ENCODE measurements at regions not wholly inside any gene's neighbourhood (a gene's known extent, or its start where the extent isn't known, plus 50 kb on each side); places are given as distances from the start of the nearest gene placed in this dataset.

DNA sequence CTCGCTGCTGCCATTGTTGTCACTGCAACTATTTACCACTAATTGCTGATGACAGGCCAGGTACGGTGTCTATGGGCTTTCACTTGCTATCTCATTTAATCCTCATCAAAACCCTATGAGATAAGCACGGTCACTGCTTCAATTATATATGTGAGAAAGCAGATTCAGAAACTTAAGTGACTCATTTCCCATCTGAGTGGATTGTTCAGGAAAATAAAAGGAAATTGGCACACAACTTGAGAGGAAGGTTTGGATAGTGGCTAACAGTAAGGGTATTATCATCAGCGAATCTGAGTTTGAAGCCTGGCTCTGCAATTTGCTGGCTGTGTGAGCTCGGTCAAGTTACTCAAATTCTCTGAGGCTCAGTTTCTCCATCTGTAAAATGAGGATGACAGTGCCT lies 196.0 kb downstream of the KCNS3 start:
- peaks cover 45% of the 10 kb centered on the region for H3K4me1 Mint-ChIP-seq
- peaks cover 2% of the 10 kb centered on the region for H3K9me3 Mint-ChIP-seq
- H3K4me3 Mint-ChIP-seq: no peak overlapping the region
- no peaks in the 10 kb centered on the region for H3K36me3 Mint-ChIP-seq (ENCODE audit: low read depth)
- TF ChIP-seq CTCF (IDR thresholded peaks at IDR 0.05; ENCODE audit: unreplicated experiment in 3 of 3): no peak
- H3K27me3 Mint-ChIP-seq (ENCODE audit: low read depth): no peaks in the 10 kb centered on the region
- no peak overlapping the region for H3K27ac Mint-ChIP-seq

DNA sequence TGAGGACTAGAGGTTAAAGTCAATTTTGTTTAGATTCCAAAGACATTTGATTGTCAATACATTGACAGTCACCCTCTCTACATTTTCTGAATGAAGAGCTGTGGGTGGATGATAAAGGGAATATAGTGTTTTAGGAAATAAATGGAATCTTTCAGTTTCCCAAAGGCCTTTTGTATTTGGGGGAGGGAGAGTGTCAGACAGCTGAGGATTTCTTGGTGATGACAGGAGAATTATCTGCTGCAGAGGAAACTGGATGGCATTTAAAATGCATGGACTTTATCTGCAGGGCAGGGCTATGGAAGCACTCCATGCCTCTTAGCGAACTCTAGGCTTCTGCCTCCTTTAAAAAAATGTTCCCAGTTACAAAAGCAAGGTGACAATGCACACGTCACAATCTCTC lies 195.1 kb downstream of the KCNS3 start:
- no peak for TF ChIP-seq CTCF (IDR thresholded peaks at IDR 0.05; ENCODE audit: unreplicated experiment in 3 of 3)
- no peaks in the 10 kb centered on the region for H3K9me3 Mint-ChIP-seq
- H3K27ac Mint-ChIP-seq: peak overlapping the region in 1 of 3 experiments; percentile 7
- H3K27me3 Mint-ChIP-seq (ENCODE audit: low read depth): no peaks in the 10 kb centered on the region
- peak overlapping the region in 1 of 3 experiments; percentile 25 for H3K4me3 Mint-ChIP-seq
- peaks cover 53% of the 10 kb centered on the region for H3K4me1 Mint-ChIP-seq
- H3K36me3 Mint-ChIP-seq (ENCODE audit: low read depth): no peaks in the 10 kb centered on the region

- H3K27ac Mint-ChIP-seq: peak overlapping the region; percentile 13 to 77 (median 53)
- TF ChIP-seq CTCF (IDR thresholded peaks at IDR 0.05; ENCODE audit: unreplicated experiment in 3 of 3): no peak
- H3K9me3 Mint-ChIP-seq: no peaks in the 10 kb centered on the region
- peak overlapping the region in 1 of 3 experiments; percentile 28 for H3K4me3 Mint-ChIP-seq
- no peaks in the 10 kb centered on the region for H3K36me3 Mint-ChIP-seq (ENCODE audit: low read depth)
- H3K4me1 Mint-ChIP-seq: peaks cover 91% of the 10 kb centered on the region
- peaks cover 2% of the 10 kb centered on the region for H3K27me3 Mint-ChIP-seq (ENCODE audit: low read depth)
These were observed 189.3 kb downstream of the KCNS3 start for GRCh38 chr2:18067588-18068384.

DNA sequence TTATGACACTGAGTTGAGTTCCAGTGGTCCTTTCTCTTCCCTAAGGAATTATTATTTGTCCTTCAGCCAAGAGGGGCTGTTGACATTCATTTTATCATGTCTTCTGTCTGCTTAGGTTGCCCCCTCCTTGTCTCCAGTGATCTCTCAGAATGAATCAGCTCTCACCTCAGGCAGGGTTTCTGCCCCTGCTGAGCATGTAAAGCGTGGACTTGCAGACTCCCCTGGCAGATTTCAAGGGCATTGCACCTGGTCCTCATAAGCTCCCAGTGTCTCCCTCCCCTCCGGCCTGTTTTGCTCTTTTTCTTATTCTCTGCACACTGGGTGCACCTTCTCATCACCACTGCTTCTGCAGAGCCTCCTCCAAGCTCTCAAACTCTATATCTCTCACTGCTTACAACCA lies 188.4 kb downstream of the KCNS3 start:
- Mint-ChIP-seq H3K4me3 (peak overlapping the region in 2 of 3 experiments; percentile 3 to 15), H3K9me3 (no peaks in the 10 kb centered on the region), H3K27me3 (ENCODE audit: low read depth) (peaks cover 4% of the 10 kb centered on the region), H3K36me3 (ENCODE audit: low read depth) (no peaks in the 10 kb centered on the region), H3K27ac (peak overlapping the region in 1 of 3 experiments; percentile 2), H3K4me1 (peaks cover 85% of the 10 kb centered on the region)
- TF ChIP-seq CTCF (IDR thresholded peaks at IDR 0.05; ENCODE audit: unreplicated experiment in 3 of 3): no peak

GRCh38 chr2:18066066-18066465 lies 187.6 kb downstream of the KCNS3 start:
- Mint-ChIP-seq H3K36me3 (ENCODE audit: low read depth) (no peaks in the 10 kb centered on the region), H3K4me1 (peaks cover 82% of the 10 kb centered on the region), H3K27ac (no peak overlapping the region), H3K9me3 (no peaks in the 10 kb centered on the region), H3K4me3 (no peak overlapping the region), H3K27me3 (ENCODE audit: low read depth) (peaks cover 4% of the 10 kb centered on the region)
- no peak for TF ChIP-seq CTCF (IDR thresholded peaks at IDR 0.05; ENCODE audit: unreplicated experiment in 3 of 3)

GRCh38 chr2:18065249-18065648 lies 186.8 kb downstream of the KCNS3 start:
- Mint-ChIP-seq H3K9me3 (no peaks in the 10 kb centered on the region), H3K4me3 (no peak overlapping the region), H3K27ac (peak overlapping the region in 1 of 3 experiments; percentile 61), H3K36me3 (ENCODE audit: low read depth) (no peaks in the 10 kb centered on the region), H3K27me3 (ENCODE audit: low read depth) (peaks cover 4% of the 10 kb centered on the region), H3K4me1 (peaks cover 74% of the 10 kb centered on the region)
- TF ChIP-seq CTCF (IDR thresholded peaks at IDR 0.05; ENCODE audit: unreplicated experiment in 3 of 3): no peak
